NCI-H2227 (cell line): ENCODE measurements at regions not wholly inside any gene's neighbourhood (a gene's known extent, or its start where the extent isn't known, plus 50 kb on each side); places are given as distances from the start of the nearest gene placed in this dataset.
A peak's percentile ranks its signal among the peaks of the same experiment; 100 is the strongest.

Source experiments
- DNase-seq: peaks from one replicate; lab custom pipeline; 2025; ENCODE audit not compliant: unreplicated experiment; lab: John Stamatoyannopoulos, UW

DNA sequence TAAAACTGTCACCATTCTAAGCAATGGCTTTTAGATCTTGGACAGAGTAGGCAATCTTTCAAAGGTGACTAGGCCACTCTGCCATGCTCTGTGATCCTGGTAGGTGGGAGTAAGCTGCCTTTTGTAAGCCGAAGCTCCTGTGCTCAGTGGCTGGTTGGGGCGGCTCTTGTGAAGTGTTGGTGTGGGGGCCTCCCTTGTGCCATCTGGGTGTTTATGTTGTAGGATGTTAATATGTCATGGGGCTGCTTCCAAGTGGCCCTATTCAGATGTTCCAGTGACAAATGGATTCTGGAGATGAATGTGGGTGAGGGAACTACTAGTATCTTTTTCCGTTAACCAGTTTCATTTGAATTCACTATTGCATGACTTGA lies 116.8 kb upstream of the SPRED2 start:
- DNase-seq, result no peak

GRCh38 chr2:65548576-65549256 lies 116.3 kb upstream of the SPRED2 start:
- DNase-seq, result no peak

DNA sequence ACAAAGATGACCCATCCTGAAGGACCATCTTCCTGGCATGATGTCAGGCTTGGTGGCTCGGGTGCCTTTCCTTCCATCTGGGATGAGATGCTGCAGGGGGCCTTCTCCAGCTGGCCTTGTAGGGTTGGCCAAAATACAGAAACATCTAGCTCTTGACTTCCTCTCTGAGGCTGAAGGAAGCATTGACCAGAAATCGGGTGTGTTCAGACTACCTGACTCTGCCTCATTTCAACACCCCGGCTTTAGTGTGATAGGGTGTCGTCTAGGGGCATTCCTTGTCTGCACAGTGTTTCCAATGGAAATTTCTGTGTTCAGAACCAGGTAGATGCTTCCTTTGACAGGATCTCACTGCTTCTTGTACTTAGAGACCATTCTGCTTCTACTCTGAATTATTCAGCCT lies 115.7 kb upstream of the SPRED2 start:
- no peak for DNase-seq

GRCh38 chr2:65545837-65546805 lies 113.7 kb upstream of the SPRED2 start:
- no peak for DNase-seq

GRCh38 chr2:65541773-65542172 lies 109.4 kb upstream of the SPRED2 start:
- DNase-seq, result no peak

GRCh38 chr2:65539633-65540032 lies 107.2 kb upstream of the SPRED2 start:
- peak; percentile 16 for DNase-seq

GRCh38 chr2:65537651-65538385 lies 105.4 kb upstream of the SPRED2 start:
- no peak for DNase-seq

GRCh38 chr2:65536596-65536995 lies 104.2 kb upstream of the SPRED2 start:
- no peak for DNase-seq

- no peak for DNase-seq
Observed at GRCh38 chr2:65532937-65533336, 100.5 kb upstream of the SPRED2 start.

DNA sequence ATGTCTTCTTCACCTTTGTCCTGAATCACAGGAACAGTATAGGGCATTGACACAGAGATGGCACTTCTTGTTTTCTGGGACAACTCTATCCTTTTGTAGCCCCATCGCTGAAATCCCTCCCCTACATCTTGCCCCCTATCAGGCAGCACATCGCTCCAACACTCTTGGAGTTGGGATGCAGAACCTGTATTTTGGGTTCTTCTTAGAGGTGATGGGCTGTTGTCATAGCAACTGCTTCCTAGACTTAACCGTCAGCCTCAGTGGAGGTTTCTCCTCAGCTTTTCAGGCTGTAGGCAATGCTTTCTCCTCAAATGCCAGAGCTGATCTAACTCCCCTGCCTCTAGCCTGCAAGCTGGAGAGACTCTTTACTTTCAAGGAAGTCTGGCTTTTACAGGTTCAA lies 99.9 kb upstream of the SPRED2 start:
- DNase-seq, result no peak

GRCh38 chr2:65530547-65531320 lies 98.3 kb upstream of the SPRED2 start:
- no peak for DNase-seq

- DNase-seq, result no peak
Observed at GRCh38 chr2:65529419-65529818, 97.0 kb upstream of the SPRED2 start.

DNA sequence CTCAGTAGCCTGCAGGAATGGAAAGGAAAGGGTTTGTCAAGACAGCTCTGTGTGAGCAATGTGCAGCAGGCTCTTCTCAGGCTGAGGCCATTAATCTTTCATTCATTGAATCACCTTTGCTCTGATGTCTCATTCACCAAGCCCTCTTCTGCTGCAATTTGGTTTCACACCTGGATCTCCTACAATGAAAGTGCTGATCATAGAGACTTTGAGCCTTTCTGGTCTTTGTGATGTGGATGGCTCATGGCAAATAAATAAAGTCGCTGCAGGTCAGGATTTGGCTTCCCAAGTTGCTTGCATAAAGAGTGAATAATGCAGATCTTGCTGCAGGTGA lies 95.8 kb upstream of the SPRED2 start:
- no peak for DNase-seq

DNA sequence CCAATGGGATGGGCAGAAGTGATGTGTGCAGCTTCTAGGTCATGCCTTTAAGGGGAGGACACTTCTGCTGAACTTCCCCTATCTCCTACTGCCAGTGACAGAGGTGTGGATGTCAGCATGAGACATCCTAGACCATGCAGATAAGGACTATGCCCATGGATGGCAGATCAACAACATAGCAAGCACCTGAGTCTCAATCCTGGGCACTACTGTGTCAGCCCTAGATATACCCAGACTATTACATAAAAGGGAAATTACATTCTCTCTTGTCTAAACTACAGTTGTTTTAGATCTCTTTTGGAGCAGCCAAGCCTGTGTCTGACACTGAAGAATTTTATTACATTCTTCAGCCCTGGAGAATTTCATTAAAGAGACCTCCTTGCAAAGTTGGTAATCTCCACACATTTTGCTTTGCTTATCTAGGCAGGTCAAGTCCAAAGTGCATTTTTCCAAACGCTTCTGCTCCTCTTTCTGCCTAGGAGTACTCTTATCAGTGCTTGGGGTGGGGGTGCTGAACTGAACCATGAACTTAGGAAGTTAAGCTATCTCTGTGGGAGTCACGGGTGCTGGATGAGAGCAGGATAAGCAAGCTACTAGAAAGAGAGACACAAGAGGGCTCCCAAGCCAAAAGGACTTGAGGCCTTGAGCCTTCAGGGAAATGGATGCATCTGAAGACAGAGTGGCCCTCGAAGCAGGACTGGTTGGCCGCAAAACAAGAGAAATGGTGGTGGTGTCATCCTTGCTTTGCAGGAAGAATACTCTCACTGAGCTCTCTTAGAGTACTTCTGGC lies 95.2 kb upstream of the SPRED2 start:
- no peak for DNase-seq

DNA sequence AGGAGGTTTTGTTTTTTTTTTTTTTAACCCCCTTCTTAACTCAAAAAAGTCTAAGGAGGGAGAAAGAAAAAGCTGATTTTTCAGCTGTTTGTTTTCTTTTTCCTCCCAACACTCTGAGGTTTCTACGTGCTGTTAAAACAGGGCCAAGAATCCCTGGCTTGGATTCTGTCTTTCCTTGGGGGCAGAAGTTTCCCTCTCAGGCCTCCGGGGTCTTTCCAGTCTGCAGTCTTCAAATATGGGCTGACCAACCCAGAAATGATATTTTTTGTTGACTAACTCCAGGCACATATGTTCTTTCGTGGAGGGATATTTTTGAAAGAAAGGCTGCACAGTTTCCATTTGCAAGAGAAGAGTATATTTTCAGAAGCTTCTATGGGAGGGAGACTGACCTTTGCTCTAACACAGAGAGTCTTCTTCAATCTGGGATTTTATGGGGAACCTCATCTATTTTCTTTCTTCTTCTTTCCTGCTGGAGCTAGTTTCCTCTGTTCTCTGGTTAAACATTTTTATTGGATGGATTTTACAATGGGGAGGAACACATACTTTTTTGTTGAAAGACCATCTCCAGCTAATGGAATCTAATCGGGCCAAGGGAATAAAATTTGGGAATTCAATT lies 93.3 kb upstream of the SPRED2 start:
- no peak for DNase-seq

DNA sequence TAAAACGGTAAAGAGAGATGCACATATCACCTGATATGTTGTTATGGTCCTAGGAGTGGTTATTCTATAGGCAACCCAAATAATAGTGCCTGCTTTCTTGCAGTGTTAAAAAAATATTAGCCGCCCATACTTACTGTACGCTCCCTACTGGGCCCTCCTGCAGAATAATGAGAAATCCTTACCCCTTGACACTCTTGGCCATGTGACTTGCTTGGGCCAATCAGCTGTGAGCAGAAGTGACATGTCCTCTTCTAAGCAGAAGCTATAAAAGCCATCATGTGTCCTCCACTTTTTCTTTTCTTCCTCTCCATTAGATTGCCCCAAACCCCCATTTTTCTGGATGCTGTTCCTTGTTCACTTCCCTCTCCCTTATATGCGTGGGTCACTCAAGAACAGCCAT lies 90.5 kb upstream of the SPRED2 start:
- DNase-seq, result no peak

DNA sequence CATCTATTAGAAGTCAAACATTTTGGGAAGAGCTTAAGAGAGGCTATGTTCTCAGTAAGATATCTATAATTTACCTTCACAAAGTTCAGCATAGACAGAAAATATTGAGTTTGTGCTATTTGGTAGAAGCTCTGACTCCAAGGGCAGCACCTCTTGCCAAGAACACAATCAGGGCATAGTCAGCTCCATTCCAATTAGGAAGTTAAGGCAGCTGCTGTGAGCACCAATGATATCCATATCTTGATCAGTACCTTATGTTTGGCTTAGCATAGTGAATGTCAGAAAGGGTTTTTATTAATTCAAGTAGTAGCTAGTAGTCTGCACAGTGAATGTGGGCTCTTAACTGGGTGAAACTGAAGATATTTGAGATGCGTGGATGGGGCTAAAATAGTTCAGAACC lies 86.4 kb upstream of the SPRED2 start:
- no peak for DNase-seq

DNA sequence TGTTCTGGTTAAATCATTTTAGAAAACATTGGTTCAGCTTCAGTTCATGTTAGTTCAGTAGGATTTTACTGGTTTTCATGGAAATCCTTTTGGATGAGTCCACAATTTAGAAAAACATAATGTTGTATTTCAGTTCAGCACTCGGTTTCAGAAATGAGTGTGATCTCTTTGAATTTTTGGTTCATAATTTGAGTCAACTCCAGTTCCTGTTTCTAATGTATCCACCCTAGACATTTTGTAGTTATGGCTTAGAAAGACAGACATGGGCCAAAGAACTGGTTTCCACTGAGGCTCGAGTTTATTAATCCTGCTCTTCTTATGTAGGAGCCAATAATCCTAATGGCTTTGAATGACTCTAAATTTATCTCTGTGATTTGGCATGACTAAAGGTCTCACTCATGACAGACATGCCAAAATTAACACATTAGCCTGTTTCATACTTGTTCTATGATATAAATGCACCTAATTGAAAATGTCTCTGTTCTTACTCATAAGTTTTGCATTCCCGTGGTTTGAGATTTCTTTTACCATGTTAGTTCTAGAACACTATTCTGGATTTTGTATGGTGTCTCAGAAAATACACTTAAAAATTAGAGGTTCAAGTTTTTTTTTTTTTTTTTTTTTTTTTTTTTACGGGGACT lies 82.3 kb upstream of the SPRED2 start:
- no peak for DNase-seq

- no peak for DNase-seq
Observed at GRCh38 chr2:65512783-65513182, 80.4 kb upstream of the SPRED2 start.
